AG20443 (cell line): ENCODE measurements at regions not wholly inside any gene's neighbourhood (a gene's known extent, or its start where the extent isn't known, plus 50 kb on each side); places are given as distances from the start of the nearest gene placed in this dataset.
"Not testable (repeated sequence)": the region's sequence is repeated elsewhere in the genome, so short reads cannot be mapped to it uniquely, and the experiment has no call there.

Experiments
- DNase-seq: peaks from one replicate; pipeline ENCODE4 v3.0.0; 2012; ENCODE audit warnings: low spot score, mixed read lengths

DNA sequence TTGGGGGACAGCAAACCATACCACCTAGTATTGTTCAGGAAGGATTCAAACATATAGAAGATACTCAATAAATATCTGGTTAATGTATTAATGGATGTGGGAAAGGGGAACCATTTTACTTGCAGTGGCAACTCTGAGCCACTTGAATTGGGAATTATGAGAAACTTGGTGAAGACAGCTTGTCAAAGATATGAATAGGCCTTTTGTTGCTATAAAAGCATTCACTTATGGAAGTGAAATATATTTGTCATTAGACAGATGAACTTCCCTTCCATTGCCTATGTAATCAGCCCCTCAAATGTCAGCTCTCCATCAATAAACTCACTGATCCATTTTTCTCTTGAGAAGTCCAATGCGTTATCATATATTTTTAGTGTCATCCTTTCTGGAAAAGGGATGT lies 56.1 kb downstream of the GPR85 start:
- no peak for DNase-seq

DNA sequence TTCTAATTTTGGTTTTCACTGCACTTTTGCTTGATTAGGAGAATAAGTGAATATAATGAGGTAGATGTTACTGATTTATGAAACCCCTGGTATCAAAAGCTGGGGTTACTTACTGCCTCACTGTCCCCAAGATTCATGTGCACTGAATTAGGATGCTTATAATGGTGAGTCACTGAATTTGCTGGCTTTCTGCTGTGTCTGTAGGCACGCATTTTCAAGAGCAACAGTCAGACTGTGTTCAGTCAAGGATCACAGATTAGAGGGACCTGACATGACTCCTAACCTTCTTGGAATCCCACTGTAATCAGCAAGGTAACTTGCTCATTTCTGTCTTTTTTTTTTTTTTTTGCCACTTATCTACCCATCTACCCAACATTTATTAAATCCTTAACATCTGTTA lies 59.7 kb downstream of the GPR85 start:
- peak; percentile 55 for DNase-seq

DNA sequence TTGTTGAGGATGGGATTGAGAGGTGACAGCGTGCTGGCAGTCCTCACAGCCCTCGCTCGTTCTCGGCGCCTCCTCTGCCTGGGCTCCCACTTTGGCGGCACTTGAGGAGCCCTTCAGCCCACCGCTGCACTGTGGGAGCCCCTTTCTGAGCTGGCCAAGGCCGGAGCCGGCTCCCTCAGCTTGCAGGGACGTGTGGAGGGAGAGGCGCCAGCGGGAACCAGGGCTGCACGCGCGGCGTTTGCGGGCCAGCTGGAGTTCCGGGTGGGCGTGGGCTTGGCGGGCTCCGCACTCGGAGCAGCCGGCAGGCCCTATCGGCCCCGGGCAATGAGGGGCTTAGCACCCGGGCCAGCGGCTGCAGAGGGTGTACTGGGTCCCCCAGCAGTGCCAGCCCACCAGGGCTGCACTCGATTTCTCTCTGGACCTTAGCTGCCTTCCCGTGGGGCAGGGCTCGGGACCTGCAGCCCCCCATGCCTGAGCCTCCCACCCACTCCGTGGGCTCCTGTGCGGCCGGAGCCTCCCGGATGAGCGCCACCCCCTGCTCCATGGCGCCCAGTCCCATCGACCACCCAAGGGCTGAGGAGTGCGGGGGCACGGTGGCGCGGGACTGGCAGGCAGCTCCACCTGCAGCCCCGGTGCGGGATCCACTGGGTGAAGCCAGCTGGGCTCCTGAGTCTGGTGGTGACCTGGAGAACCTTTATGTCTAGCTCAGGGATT lies 69.3 kb downstream of the GPR85 start:
- not testable (repeated sequence) for DNase-seq

DNA sequence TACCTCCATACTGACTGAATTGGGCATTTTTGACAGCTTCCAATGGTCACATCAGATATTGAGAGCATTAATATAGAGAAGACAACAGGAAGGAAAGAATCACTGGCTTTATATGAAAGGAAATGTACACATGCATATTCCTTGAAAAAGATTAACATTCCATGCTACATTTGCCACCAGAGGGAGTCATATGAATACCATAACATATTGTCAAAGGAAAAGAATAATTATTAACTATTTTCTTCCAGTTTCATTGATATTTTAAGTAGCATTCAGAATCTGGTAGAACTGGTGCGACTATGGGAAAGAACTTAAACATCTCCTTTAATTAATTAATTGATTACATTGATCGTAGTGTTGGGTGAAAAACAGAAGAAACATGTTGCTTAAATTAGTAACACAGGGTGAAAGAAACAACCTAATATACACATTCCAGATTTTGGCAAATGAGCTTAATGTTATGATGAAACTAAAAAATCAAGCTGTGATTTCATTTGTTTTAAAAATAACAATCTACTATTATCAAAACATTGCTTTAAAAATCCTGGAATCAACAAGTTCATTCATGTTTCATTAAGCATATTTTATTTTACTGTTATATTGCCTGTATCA lies 71.5 kb downstream of the GPR85 start:
- DNase-seq, result peak; percentile 33

DNA sequence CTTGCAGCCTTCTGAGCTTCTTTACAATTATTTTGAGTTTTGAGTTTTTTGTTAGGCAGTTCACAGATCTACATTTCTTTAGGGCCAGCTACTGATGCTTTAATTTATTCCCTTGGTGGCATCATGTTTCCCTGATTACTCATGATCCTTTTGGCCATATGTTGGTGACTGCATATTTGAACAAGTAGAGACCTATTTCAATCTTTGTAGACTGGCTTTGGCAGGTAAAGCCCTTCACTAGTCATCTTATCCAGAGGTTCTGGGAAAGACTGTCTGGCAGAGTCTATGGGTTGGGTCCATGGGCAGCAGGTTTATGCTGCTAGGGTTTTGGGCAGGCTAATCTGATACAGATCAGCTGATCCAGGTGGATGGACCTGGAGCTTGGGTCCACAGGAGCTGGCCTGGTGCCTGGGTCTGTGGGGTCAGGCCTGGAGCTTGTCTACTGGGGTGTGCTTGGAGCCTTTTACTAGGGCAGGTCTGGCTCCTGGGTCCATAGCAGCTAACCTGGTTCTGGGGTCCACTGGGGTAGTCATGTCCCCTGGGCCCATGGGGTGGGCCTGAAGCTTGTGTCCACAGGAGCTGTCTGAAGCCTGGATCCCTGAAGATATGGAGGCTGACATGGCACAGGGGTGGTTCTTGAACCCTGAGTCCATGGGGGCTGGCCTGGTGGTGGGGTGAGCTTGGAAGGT lies 72.7 kb downstream of the GPR85 start:
- DNase-seq, result no peak

DNA sequence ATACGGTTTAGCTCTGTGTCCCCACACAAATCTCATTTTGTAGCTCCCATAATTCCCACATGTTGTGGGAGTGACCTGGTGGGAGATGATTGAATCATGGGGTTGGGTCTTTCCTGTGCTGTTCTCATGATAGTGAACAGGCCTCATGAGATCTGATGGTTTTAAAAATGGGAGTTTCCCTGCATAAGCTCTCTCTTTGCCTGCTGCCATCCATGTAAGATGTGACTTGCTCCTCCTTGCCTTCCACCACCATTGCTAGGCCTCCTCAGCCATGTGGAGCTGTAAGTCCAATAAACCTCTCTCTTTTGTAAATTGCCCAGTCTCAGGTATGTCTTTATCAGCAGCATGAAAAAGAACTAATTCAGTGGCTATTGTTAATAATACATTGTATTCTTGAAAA lies 73.8 kb downstream of the GPR85 start:
- DNase-seq, result not testable (repeated sequence)

DNA sequence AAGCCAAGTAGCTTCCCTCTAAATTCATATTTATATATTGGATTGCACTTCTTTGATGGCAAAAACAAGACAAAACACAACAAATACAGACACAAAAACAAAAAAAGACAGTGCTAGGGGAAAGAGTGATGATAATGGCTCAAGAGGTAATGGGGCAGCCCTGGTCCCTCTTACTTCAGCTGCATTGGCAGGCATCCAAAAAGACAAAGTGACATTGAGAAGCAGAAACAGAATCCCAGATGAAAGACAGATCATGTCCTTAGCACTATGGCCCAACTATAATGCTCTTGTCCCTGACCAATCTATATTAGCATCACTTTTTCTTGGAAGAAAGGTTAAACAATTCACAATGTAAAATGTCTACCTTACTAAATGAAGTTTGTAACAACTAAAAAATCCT lies 76.2 kb downstream of the GPR85 start:
- DNase-seq, result no peak

DNA sequence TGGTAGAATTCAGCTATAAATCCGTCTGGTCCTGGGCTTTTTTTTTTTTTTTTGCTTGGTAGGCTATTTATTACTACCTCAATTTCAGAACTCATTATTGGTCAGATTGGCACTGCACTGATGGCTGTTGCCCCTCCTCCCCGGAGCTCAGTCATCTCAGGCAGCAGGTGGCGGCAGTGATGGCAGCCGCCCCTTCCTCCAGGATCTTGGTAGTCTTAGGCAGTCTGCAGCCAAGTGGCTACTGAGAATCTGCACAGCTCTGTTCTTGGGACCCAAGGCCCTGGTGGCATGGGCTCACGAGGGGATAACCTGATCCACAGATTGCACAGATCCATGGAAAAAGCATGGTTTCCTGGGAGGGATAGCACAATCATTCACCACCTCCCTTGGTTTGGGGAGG lies 77.9 kb downstream of the GPR85 start:
- DNase-seq, result no peak

DNA sequence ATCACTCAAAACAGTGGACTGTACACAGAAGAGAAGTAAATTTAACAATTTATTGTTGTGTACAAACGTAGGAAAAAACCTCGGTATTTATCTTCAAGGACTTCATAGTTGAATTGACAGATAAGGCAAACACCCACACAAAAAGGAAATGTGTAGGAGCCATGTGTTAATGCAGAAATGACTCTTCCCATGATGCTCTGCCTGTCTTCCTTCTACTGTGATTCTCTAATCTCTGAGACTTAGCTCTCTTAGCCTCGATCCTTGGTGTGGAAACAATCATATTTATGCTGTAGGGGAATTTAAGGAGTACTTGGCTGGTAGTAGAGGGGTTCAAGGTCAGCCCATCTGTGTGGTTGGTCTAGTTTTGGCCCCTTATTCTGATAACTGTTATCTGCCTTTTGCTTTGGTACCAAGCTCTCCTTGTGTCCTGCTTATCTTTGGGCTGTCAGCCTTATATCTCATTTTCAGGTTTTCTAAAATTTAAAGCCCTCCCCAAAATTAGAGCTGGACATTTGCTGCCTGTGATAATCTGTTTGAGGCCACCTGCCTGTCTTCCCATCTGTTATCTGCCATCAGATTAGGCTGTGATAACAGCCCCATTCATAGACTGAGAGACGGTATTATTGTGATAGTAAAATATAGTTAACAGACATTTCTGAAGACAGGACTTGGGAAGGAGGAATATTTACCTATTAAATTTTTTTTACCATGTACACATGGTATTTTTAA lies 81.7 kb downstream of the GPR85 start:
- DNase-seq, result no peak

DNA sequence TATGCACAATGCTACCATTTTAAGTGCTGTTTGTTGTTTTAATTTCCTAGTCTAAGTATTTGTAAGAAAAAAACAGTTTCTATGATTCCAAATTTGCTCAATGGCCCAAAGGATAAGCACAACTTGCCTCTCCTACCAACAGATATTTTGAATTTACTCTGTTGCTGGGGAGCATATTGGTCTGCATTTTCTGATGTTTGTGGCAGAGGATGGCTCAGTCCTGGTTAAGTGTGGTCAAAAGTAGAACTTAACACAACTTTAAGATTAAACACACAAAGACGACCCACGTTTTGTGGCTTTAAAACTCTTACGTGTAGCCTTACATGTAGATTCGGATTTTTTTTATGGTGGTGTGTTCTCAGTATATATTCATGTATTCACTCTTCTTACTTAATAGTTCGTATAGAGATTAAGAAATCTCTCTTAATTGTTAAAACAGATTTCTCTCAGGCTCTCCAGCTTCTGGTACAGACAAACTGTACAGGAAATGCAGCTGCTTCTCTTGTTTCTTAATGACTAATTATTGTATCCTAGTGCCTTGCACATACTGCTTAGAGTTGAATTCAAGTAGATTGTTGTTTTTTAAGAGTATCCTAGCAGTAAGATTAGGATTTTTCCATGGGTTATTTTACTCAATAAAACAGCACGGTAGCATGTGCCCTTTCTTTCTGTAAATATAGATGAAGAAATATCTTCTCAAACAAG lies 86.2 kb downstream of the GPR85 start:
- DNase-seq, result no peak

DNA sequence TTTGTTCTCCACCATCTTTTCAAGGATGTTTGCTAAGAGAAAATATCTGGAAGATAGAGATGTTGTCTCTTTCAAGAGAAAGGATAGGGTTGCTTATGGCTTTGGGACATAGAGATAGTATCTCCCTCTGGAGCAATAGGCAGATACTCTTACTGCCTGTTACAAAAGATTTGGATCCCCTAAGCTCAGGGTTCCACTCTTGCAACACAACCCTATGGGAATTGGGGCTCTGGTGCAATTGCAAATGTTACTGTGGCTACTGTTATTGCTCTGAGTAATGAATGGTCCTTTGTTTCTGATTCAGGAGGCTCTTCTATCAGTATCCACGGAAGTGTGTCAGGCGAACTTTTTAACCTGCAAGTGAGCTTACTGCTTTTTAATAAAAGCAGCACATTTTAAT lies 88.8 kb downstream of the GPR85 start:
- no peak for DNase-seq

DNA sequence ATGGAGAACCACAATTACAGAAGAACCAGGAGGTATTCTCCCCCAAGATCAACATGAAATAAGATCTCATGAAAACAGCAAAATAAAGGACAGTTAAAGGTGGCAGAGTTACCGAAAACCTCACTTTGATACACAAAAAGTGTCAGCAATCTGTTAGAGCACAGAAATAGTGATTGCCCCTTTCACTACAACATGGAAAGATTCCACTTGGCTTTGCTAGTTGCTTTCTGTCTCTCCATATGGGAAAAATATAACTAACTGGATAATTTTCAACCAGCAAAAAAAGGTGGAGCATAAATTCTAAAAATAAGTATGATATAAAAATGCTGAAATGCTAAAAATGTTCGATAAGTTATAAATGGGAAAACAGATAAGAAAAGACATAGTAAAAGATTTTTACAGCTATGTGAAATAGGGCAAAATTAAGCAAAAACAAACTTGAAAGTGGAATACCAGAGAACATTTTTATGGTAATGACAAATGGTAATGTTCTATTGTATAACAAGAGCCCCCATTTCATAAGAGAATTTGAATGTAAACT lies 90.2 kb downstream of the GPR85 start:
- DNase-seq, result no peak

DNA sequence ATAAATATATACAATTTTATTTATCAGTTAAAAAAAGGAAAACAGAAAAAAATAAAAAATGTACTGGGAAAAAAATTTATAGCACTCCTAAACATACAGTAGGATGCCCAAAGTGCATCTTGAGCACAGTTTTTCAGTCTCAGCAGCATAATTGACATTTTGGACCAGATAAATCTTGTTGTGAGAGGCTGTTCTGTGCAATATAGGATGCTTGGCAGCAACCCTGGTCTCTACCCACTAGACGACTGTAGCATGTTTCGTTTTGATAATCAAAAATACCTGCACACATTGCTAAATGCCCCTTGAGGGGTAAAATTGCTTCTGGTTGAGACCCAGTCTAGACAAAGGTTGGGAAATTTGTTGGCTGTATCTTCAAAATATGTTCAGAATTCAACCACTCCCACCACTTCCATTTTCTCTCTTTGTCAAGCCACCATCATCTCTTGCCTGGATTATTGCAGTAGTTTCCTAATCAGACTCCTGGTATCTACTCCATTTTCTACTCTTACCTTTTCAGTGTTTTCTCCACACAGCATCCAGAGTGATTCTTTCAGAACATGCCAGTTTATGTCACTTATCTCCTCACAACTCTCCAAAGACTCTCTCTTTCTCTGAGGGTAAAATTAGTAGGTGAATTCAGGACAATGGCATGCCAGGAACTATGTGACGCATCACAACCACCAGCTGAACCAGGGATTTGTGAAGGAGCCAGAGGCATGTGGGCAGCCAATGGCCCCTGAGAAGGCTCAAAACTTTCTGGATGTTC lies 91.4 kb downstream of the GPR85 start:
- peak; percentile 78 for DNase-seq

DNA sequence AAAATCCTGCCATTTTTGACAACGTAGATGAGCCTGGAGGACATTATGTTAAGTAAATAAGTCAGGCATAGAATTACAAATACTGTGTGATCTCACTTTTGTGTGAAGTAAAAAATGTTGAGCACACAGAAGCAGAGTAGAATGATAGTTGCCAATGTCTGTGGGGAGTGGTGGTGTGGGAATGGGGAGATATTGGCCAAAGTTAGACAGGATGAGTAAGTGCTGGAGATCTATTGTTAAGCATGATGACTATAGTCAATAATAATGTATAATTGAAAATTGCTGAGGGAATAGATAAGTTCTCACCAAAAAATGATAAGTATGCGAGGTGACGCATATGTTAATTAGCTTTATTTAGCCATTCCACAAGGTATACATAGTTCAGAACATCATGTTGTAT lies 92.0 kb downstream of the GPR85 start:
- peak; percentile 51 for DNase-seq

DNA sequence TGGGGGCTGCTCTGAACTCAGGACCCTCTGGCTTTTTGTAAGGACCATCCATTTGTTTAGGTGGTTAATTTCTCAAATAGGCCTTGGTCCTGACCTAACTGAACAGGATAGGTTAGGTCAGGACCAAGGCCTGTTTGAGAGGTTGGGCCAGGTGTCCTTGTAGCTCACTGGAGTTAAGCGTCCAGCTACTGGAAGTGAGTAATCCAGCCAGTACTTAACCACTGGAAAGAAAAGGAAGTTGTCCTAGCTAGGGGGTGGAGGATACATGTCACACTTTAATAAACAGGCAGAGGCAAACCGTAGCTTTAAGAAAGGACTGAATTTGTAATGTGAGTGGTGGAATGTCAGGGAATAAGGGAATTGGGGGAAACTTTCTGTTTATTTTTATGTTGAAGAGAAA lies 96.0 kb downstream of the GPR85 start:
- no peak for DNase-seq

DNA sequence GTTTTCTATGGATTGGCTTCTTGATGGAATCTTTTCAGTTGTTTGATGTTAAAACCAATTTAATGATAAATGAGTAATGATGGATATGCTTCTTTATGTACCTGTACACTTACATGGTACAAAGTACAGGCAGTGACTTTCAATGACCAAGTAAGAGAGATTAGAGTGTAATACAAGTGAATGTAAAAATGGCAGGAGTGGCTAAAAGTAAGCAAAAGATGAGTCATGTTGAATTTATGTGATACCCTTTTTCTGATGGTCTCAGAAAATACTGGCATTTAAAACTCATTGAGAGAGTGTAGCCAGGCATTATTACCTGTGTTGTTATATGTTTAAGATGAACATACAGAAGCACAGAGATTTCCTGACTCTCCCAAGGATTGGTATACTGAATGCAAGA lies 97.1 kb downstream of the GPR85 start:
- DNase-seq, result no peak

DNA sequence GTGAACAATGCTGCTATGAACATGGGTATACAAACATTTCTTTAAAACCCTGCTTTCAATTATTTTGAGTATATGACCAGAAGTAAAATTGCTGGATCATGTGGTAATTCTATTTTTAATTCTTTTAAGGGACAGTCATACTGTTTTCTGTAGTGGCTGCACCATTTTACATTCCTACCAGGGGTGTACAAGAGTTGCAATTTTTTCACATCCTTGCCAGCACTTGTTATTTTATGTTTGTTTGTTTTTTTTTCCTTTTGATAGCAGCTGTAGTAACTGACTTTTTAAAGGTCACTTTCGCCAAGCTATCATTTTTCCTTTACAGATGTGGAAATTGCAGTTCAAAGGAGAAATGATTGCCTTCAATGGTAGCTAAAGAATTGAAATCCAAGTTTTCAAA lies 99.5 kb downstream of the GPR85 start:
- DNase-seq, result no peak

DNA sequence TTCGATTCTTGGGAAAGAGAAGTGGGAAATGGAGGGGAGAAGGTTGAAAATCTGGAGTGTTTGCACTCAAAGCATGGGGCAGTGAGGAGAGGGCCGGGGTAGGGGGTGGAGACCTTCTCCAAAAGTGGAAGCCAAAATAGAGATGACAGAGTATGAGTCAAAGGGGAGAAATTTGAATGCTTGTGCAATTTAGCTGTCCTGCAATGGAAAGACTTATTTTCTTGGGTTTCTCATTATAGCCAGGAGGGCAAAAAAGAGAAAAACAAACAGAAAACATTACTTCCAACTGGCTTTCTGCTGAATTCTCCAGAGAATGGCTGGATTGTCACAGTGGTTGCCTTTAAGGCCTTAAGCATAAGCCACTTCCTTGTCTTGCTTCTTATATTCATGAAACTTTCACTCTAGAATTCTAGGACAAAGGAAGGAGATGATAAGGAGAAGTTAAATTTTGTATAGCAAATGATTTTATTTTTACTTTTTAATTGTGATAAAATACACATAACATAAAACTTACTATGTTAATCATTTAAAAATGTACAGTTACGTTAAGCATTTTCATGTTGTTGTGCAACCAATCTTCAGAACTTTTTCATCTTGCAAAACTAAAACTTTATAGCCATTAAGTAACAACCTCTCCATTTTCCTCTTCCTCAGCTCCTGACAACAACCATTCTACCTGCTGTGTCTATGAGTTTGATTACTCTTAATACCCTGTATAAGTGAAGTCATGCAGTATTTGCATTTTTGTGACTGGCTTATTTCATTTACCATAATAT lies 100.2 kb downstream of the GPR85 start:
- peak; percentile 59 for DNase-seq

DNA sequence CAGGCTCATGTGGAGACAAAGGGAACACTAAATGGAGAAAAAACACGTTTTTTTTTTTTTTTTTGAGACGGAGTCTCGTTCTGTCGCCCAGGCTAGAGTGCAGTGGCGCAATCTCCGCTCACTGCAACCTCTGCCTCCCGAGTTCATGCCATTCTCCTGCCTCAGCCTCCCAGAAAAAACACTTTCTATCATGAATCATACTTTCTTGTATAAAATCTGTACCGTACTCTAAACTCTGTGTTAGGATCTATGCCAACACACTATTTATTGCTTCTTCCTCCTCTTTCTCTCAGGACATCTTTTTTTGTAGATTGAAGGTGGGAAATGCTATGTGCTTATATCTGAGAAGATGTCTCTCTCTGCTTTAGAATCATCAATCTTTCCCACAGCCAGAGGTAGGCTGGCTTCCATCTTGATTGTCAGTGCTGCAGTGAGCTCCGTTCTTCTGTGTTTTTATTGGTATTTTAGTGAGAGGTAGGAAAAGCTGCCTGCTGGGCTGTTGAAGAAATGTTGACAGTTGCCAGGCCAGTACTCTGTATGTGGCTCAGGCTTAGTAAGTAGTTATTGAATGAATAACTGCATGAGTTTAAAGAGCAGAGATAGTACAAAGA lies 101.1 kb downstream of the GPR85 start:
- DNase-seq, result peak; percentile 11
